Peyer's patch (tissue), 4 donors: ENCODE measurements at regions not wholly inside any gene's neighbourhood (a gene's known extent, or its start where the extent isn't known, plus 50 kb on each side); places are given as distances from the start of the nearest gene placed in this dataset.

Experiments
- POLR2A ChIP-seq, 2 donors: fragments of 450-650 bp; IDR thresholded peaks; one replicate each; pipeline ENCODE4 v1.5.1; 2017; ENCODE audit warnings: antibody characterized with exemption in 2 of 2, mild to moderate bottlenecking in 2 of 2, moderate library complexity in 2 of 2
- TF ChIP-seq, protein P1 (sequence below), 6 experiments: fragments of 450-650 bp in 4 of 6; fragments of 200-600 bp in 2 of 6; sonication (generic) in 1 of 6; IDR thresholded peaks; one replicate each; pipeline ENCODE4 v1.5.1; 2017 to 2019; ENCODE audit warnings: antibody characterized with exemption in 6 of 6, mild to moderate bottlenecking in 3 of 6, moderate library complexity in 1 of 6

- TF ChIP-seq, protein P1, sequence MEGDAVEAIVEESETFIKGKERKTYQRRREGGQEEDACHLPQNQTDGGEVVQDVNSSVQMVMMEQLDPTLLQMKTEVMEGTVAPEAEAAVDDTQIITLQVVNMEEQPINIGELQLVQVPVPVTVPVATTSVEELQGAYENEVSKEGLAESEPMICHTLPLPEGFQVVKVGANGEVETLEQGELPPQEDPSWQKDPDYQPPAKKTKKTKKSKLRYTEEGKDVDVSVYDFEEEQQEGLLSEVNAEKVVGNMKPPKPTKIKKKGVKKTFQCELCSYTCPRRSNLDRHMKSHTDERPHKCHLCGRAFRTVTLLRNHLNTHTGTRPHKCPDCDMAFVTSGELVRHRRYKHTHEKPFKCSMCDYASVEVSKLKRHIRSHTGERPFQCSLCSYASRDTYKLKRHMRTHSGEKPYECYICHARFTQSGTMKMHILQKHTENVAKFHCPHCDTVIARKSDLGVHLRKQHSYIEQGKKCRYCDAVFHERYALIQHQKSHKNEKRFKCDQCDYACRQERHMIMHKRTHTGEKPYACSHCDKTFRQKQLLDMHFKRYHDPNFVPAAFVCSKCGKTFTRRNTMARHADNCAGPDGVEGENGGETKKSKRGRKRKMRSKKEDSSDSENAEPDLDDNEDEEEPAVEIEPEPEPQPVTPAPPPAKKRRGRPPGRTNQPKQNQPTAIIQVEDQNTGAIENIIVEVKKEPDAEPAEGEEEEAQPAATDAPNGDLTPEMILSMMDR (IDR thresholded peaks at IDR 0.05) = no peak
- no peak for TF ChIP-seq POLR2A (IDR thresholded peaks at IDR 0.05)
Observed at GRCh38 chr4:138759554-138759902, 256.1 kb upstream of the NOCT start.
